ENCODE measurements at regions not wholly inside any gene's neighbourhood (a gene's known extent, or its start where the extent isn't known, plus 50 kb on each side); places are given as distances from the start of the nearest gene placed in this dataset.

GRCh38 chr5:100647461-100648230, 112.5 kb downstream of the FAM174A start:
- TF ChIP-seq TAF1 (IDR thresholded peaks at IDR 0.05; ENCODE audit: borderline replicate concordance, insufficient read depth, low read length) (no peak), SIN3A (IDR thresholded peaks at IDR 0.05; ENCODE audit: borderline replicate concordance, insufficient read depth, low read length) (no peak), FOXP2 (optimal IDR thresholded peaks at IDR 0.05; ENCODE audit: borderline replicate concordance, extremely low read depth, extremely low read length, insufficient read depth) (no peak), POLR2AphosphoS5 (IDR thresholded peaks at IDR 0.05; ENCODE audit: low read depth, low read length) (no peak)
- TF ChIP-seq, protein P1, sequence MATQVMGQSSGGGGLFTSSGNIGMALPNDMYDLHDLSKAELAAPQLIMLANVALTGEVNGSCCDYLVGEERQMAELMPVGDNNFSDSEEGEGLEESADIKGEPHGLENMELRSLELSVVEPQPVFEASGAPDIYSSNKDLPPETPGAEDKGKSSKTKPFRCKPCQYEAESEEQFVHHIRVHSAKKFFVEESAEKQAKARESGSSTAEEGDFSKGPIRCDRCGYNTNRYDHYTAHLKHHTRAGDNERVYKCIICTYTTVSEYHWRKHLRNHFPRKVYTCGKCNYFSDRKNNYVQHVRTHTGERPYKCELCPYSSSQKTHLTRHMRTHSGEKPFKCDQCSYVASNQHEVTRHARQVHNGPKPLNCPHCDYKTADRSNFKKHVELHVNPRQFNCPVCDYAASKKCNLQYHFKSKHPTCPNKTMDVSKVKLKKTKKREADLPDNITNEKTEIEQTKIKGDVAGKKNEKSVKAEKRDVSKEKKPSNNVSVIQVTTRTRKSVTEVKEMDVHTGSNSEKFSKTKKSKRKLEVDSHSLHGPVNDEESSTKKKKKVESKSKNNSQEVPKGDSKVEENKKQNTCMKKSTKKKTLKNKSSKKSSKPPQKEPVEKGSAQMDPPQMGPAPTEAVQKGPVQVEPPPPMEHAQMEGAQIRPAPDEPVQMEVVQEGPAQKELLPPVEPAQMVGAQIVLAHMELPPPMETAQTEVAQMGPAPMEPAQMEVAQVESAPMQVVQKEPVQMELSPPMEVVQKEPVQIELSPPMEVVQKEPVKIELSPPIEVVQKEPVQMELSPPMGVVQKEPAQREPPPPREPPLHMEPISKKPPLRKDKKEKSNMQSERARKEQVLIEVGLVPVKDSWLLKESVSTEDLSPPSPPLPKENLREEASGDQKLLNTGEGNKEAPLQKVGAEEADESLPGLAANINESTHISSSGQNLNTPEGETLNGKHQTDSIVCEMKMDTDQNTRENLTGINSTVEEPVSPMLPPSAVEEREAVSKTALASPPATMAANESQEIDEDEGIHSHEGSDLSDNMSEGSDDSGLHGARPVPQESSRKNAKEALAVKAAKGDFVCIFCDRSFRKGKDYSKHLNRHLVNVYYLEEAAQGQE (IDR thresholded peaks at IDR 0.05; ENCODE audit: insufficient read depth in 1 of 2, low read depth in 2 of 2, low read length in 2 of 2) = no peak

DNA sequence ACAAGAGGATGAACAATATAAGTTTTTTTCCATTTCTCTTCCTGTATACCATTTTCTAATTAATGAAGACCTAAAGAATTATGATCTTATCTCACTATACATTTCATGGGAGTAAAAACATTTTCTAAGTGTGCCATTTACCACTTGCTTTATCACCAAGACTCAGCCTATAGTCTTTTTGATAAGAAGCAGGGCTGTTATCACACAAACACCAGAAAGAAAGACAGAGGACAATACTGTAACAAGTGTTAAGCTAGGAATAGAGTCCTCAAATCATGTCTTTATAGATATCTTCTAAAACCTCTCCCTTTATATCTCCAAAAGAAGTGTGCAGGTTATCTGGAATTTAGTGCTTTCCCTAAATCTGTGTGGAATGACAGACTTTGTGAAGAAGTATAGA, 119.7 kb downstream of the FAM174A start:
- no peak for TF ChIP-seq SIN3A (IDR thresholded peaks at IDR 0.05; ENCODE audit: borderline replicate concordance, insufficient read depth, low read length)
- TF ChIP-seq TAF1 (IDR thresholded peaks at IDR 0.05; ENCODE audit: borderline replicate concordance, insufficient read depth, low read length) = no peak
- no peak for TF ChIP-seq POLR2AphosphoS5 (IDR thresholded peaks at IDR 0.05; ENCODE audit: low read depth, low read length)
- TF ChIP-seq FOXP2 (optimal IDR thresholded peaks at IDR 0.05; ENCODE audit: borderline replicate concordance, extremely low read depth, extremely low read length, insufficient read depth) = no peak
- TF ChIP-seq, protein P1 (IDR thresholded peaks at IDR 0.05; ENCODE audit: insufficient read depth in 1 of 2, low read depth in 2 of 2, low read length in 2 of 2) = no peak

DNA sequence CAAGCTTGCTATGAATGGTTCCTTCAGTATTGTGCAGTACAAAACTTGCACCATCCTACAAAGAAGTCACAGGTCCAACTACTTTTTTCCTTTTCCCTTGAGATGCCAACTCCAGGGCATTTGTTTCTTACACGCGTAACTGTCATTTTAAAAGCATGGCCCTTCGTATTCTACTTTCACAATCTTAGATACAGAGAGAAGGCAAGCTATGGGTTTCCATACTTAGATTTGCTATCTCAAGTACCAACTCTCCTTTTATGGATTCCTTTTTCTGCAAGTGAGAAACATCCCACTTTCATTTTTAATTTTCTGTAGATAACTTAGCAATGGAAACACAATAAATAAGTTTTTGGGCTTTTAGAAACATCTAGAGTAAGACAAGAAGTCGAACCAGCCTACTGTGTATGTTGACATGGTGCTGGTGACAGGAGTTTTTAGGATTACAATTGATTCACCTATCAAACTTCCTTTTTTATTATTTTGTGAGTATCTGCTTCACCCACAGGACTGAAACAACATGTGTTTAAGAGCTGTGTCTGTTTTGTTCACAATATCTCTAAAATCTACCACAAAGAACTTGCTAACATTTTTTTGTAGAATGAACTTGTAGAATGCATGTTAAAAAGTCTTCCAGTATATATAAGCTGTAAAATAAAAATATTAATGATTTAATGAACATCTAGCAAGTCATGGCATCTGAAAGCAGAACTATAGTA, 124.1 kb downstream of the FAM174A start:
- no peak for TF ChIP-seq TAF1 (IDR thresholded peaks at IDR 0.05; ENCODE audit: borderline replicate concordance, insufficient read depth, low read length)
- no peak for TF ChIP-seq POLR2AphosphoS5 (IDR thresholded peaks at IDR 0.05; ENCODE audit: low read depth, low read length)
- TF ChIP-seq, protein P1 (IDR thresholded peaks at IDR 0.05; ENCODE audit: insufficient read depth in 1 of 2, low read depth in 2 of 2, low read length in 2 of 2) = no peak
- no peak for TF ChIP-seq FOXP2 (optimal IDR thresholded peaks at IDR 0.05; ENCODE audit: borderline replicate concordance, extremely low read depth, extremely low read length, insufficient read depth)
- no peak for TF ChIP-seq SIN3A (IDR thresholded peaks at IDR 0.05; ENCODE audit: borderline replicate concordance, insufficient read depth, low read length)

DNA sequence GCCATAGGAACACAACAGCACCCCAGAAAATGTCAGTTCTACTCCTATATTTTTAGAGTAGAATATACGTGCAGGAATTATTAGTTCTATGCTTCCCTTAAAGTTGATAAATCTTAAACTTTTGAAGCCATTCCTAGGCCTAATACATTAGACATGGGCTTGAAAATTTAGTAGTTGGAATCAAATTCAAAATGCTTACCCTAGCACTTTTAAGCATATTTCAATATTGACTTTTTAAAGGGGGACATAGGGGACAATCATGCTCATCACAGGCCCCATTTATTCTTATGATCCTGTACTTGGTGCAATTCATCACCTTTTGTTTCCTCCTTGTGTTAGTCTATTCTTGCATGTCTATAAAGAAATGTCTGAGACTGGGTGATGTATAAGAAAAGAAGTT, 129.0 kb downstream of the FAM174A start:
- no peak for TF ChIP-seq SIN3A (IDR thresholded peaks at IDR 0.05; ENCODE audit: borderline replicate concordance, insufficient read depth, low read length)
- TF ChIP-seq, protein P1 (IDR thresholded peaks at IDR 0.05; ENCODE audit: insufficient read depth in 1 of 2, low read depth in 2 of 2, low read length in 2 of 2) = no peak
- no peak for TF ChIP-seq POLR2AphosphoS5 (IDR thresholded peaks at IDR 0.05; ENCODE audit: low read depth, low read length)
- no peak for TF ChIP-seq FOXP2 (optimal IDR thresholded peaks at IDR 0.05; ENCODE audit: borderline replicate concordance, extremely low read depth, extremely low read length, insufficient read depth)
- no peak for TF ChIP-seq TAF1 (IDR thresholded peaks at IDR 0.05; ENCODE audit: borderline replicate concordance, insufficient read depth, low read length)
